ENCODE measurements at regions not wholly inside any gene's neighbourhood (a gene's known extent, or its start where the extent isn't known, plus 50 kb on each side); places are given as distances from the start of the nearest gene placed in this dataset.

- TF ChIP-seq, protein P1, sequence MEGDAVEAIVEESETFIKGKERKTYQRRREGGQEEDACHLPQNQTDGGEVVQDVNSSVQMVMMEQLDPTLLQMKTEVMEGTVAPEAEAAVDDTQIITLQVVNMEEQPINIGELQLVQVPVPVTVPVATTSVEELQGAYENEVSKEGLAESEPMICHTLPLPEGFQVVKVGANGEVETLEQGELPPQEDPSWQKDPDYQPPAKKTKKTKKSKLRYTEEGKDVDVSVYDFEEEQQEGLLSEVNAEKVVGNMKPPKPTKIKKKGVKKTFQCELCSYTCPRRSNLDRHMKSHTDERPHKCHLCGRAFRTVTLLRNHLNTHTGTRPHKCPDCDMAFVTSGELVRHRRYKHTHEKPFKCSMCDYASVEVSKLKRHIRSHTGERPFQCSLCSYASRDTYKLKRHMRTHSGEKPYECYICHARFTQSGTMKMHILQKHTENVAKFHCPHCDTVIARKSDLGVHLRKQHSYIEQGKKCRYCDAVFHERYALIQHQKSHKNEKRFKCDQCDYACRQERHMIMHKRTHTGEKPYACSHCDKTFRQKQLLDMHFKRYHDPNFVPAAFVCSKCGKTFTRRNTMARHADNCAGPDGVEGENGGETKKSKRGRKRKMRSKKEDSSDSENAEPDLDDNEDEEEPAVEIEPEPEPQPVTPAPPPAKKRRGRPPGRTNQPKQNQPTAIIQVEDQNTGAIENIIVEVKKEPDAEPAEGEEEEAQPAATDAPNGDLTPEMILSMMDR (IDR thresholded peaks at IDR 0.05): no peak
- TF ChIP-seq ZFX (IDR thresholded peaks at IDR 0.05; ENCODE audit: borderline replicate concordance): no peak
Measured at GRCh38 chr6:26280407-26280806, 84.6 kb upstream of the BTN3A2 start.

All from 22Rv1 (cell line).